HG02759 (cell line): ENCODE measurements at regions not wholly inside any gene's neighbourhood (a gene's known extent, or its start where the extent isn't known, plus 50 kb on each side); places are given as distances from the start of the nearest gene placed in this dataset.

Experiments
- ATAC-seq: cut with Tn5 transposase; IDR thresholded peaks from one replicate; pipeline ENCODE4 v1.9.1; 2021; ENCODE audit warnings: mild to moderate bottlenecking, moderate library complexity; ENCODE audit not compliant: unreplicated experiment

DNA sequence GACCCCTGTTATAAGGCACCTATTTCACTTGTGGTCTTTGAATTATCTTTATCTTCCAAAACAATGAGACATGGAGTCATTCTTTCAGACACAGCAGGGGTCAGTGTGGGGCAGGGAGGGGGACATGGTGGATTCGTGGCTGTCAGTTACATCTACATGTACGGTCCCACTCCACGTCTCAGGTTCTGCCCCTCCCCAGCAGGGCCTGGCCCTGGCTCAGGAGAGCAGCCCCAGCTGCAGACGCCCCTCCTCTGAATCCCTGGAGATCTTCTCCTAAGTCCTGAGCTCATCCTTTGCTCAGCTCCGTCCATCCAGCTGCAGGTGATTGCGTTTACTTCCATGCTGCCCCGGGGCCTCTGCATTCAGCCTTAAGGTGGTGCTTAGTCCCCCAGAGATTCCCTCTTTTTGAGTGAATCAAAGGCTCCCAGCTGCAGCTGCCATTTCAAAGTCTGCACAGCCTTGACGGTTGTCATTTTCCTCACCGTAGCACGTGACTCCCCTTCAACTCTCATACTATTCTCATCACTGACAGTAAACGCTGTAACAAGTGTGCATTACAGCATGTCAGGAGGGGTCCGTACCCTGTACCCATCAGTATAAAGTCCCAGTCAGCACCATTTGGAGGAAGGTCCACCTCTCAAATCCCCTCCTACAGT lies 113.4 kb upstream of the TCERG1L start:
- no peak for ATAC-seq

- no peak for ATAC-seq
Measured at GRCh38 chr10:131425752-131426533, 114.4 kb upstream of the TCERG1L start.

DNA sequence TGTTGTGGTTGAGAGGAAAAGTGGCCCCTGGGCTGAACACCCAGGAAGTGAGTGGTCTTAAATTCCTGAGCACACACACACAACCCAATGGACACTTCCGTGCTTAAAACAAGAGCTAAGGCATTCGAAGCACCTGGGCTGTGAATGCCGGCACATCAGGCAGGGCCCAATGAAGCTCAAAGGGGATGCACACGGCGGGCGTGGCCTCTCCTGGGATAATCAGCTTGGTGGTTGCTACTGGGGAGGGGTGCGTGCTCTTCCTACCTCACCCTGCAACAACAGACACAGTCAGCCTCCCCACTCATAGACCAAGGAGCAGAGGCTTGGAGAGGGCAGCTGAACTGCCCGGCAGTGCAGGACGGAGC lies 115.0 kb upstream of the TCERG1L start:
- no peak for ATAC-seq

GRCh38 chr10:131427281-131427680 lies 115.8 kb upstream of the TCERG1L start:
- ATAC-seq, result no peak

DNA sequence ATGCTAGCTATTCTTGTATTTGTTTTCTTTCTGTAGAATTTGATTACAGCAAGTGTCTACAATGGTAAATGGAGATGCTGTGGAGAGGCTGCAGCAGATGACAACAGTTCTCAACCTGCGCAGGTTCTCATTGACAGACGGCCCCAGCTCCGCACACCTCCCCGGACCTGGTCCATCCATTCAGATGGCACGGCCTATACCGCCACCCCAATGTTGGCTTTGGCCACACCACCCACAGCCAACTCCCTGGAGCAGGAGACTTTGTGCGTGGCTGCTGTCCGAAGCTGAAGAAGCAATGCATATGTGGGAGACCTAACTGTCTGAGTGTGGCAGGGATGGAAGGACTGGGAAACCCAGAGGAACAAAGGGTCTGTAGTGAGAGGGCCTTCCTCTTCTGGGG lies 116.4 kb upstream of the TCERG1L start:
- no peak for ATAC-seq

DNA sequence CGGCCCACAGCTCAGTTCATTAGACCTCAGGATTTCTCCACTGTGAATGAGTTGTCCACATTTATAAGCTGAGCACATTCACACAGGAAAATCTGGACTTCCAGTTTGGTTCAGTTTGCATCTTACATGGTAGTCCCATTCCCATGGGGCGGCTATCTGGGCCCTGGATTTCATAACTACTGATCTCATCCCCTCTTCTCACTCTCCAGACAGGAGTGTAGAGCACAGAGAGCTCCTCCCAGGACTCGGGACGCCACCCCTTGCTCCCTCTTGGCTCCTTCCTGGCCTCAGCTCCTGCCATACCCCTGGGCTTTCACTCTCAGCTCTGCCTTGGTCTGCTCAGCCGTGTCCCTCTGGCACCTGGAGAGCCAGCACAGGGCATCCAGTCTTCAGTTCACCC lies 117.6 kb upstream of the TCERG1L start:
- ATAC-seq, result no peak

DNA sequence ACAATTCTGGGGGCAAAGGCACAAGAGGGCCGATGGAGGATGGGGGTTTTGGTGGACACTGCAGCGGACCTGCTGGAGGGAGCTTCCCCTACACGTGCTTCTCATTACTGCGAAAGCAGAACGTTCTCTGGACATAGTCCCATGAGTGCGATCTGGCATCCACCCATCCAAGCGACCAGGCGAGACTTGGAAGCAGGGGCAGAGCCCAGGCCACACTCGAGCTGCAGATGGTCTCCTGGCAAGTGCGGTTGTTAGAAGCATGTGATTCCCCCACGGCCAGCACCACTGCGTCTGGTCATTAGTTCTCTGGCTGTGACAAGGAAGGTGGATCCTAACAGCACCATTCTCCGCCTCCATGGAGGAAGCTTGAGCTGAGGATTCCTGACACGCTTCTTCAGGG lies 118.4 kb upstream of the TCERG1L start:
- no peak for ATAC-seq

- ATAC-seq, result no peak
Measured at GRCh38 chr10:131430716-131431412, 119.3 kb upstream of the TCERG1L start.

GRCh38 chr10:131431533-131431932 lies 120.0 kb upstream of the TCERG1L start:
- no peak for ATAC-seq

GRCh38 chr10:131431978-131432690 lies 120.6 kb upstream of the TCERG1L start:
- ATAC-seq, result no peak

DNA sequence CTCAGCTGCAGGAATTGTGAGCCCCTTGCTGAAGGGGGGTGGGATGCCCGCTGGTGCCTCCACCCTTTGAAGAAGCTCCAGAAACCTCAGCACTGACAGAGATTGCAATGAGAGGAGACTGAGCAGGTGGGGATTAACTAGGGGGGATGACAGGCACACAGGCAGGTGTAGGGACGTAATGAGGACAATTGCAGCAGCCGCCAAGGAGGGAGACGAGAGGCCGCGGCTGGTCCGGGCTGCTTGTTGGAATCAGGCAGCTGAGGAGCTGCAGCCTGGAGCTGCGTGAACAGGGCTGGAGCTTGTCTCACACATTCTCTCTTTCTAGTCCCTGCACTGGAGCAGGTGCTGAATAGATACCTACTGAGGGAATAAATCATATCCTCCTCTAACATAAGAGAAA lies 122.0 kb upstream of the TCERG1L start:
- no peak for ATAC-seq

DNA sequence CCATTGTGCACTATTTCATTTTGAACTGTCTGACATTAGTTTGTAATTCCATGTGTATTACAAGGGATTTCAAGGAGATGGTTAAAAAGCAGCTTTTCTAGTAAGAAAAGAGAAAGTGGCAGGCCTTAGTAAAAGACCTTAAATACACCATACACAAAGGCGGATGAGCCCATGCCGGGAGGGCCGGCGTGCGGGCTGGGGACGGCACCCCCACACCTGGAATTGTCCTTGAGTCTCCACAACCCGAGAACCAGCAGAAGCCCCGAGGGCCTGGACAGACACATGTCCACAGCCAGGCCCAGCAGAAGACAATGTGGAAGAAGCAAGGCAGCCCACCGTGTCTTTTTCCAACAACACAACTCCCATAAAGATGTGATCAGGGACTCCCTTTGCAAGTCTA lies 123.7 kb upstream of the TCERG1L start:
- ATAC-seq, result no peak

GRCh38 chr10:131435760-131436457 lies 124.4 kb upstream of the TCERG1L start:
- ATAC-seq, result no peak

GRCh38 chr10:131436458-131436857 lies 124.9 kb upstream of the TCERG1L start:
- no peak for ATAC-seq

DNA sequence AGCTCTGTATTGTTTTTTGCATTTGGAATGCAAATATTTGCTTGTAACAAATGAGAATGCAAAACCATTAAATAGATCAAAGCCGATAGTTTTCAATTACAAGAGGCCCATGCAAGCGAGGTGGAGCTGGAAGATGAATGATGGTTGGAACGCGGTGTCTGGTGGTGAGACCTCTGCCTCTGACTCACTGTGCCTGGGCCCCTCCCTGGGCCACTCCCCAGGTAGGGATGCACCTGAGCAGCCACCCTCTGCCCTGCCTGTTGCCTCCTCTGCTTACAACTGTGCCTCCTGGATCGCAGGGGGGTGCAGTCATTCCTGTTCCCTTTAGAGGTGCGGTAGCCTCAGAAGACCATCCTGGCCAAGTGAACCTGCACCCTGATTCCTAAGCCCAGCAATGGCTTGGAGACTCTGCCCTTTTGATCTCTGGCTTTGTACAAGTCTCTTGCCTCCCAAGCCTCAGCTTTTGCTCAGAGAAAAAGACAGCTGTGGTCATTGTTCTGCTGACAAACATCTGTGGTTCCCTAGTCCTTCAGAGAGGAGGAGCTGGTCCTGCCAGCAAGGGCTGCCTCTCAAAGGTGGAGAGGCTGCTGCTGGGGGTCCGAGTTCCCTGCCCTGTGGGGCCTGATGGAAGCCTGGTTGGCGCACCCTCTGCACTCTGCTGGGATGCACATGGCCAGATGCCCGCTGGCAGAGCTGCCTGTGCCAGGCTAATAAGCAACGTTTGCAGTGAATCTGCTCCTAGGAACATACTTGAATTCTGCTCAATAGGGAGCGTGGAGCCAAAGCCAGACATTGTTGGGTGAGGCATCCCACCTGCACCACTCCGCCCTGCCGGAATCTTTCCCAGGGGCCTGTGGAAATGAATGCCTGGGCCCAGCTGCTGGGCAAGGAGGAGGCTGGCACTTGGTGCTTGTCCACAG lies 126.3 kb upstream of the TCERG1L start:
- no peak for ATAC-seq

GRCh38 chr10:131438665-131439064 lies 127.1 kb upstream of the TCERG1L start:
- ATAC-seq, result no peak

DNA sequence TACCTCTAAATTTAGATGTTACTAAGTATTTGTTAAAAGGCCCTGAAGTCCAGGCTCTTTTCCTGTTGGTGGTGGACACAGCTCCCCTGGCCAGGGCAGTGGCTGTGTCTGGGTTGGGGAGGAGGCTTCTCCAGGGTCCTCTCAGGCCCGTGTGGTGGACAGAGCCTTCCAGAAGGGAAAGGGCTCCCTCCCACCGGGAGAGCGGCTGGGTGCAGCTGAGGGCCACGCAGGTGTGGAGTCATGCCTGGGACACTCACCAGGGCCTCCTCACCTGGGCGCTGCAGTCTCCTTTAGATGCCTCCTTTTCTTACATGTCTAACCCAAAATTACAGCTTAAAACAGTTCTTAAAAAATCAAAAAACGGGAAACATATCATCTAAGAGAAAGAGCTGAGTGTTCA lies 128.2 kb upstream of the TCERG1L start:
- no peak for ATAC-seq

GRCh38 chr10:131440405-131441360 lies 129.2 kb upstream of the TCERG1L start:
- ATAC-seq, result no peak

- no peak for ATAC-seq
Measured at GRCh38 chr10:131442271-131442670, 130.8 kb upstream of the TCERG1L start.
